HCT116 (cell line): ENCODE measurements at regions not wholly inside any gene's neighbourhood (a gene's known extent, or its start where the extent isn't known, plus 50 kb on each side); places are given as distances from the start of the nearest gene placed in this dataset.

ENCODE experiments used
- ATAC-seq: fragments of 200-7000 bp; cut with Tn5 transposase; 2 replicates; pipeline ENCODE4 v1.9.1; 2020; ENCODE audit warnings: mild to moderate bottlenecking, moderate library complexity
- BruUV-seq: library from RNA; stranded (reverse); fragments of 400-500 nt; replicated peaks from 2 replicates; lab custom pipeline; 2021; lab: Mats Ljungman, UMichigan
- CTCF ChIA-PET: fragments of 300-600 bp; sonication (Branson Sonifier 250); formaldehyde crosslinking; loops from one replicate; lab custom pipeline; 2021; ENCODE audit warnings: antibody characterized with exemption; lab: Charles Lee
- POLR2A ChIA-PET: fragments of 300-600, 350-600 bp; sonication (Branson Sonifier 250); formaldehyde crosslinking; loops from one replicate; lab custom pipeline; 2021; ENCODE audit warnings: antibody characterized with exemption; lab: Charles Lee
- RAD21 ChIA-PET, 2 experiments: fragments of 300-600 bp; sonication (Branson Sonifier 250); formaldehyde crosslinking; loops; one replicate each; lab custom pipeline; 2023; ENCODE audit warnings: low total read pairs in 2 of 2; ENCODE audit not compliant: uncharacterized antibody in 2 of 2, unreplicated experiment in 2 of 2, low non-redundant PET in 1 of 2; lab: Charles Lee
- DNase-seq: peaks from one replicate; pipeline ENCODE4 v3.0.0-alpha.2; 2010; ENCODE audit warnings: low read depth, low spot score
- H2AFZ ChIP-seq: fragments of 200-600 bp; shearing (Covaris generic), sonication (generic); 2 replicates; pipeline ENCODE4 v1.6.1; 2017; ENCODE audit warnings: low read depth, mixed run types, mixed read lengths, antibody characterized with exemption, low read length; ENCODE audit not compliant: poor library complexity, severe bottlenecking
- H3K27ac ChIP-seq: 2 replicates; pipeline ENCODE4 v1.5.1; 2012; ENCODE audit warnings: low read depth, low read length
- H3K27me3 ChIP-seq: fragments of 200-600 bp; sonication (generic); 2 replicates; pipeline ENCODE4 v1.6.1; 2016; ENCODE audit warnings: mixed run types, low read length, mixed read lengths; ENCODE audit not compliant: insufficient read depth
- H3K36me3 ChIP-seq, 2 experiments: fragments of 200-500 bp in 1 of 2; fragments of 200-600 bp in 1 of 2; sonication (Bioruptor generic) in 1 of 2; sonication (generic) in 1 of 2; 2 replicates each; pipeline versions ENCODE4 v1.5.1 to v1.6.1; 2014 to 2016; ENCODE audit warnings: low read length in 2 of 2, inconsistent platforms in 1 of 2, mixed read lengths in 1 of 2, mixed run types in 1 of 2; ENCODE audit not compliant: insufficient read depth in 2 of 2, control insufficient read depth in 1 of 2
- H3K4me1 ChIP-seq, 2 experiments: fragments of 200-600 bp in 1 of 2; sonication (generic) in 1 of 2; 2 replicates each; pipeline versions ENCODE4 v1.5.1 to v1.6.1; 2012 to 2017; ENCODE audit warnings: low read length in 2 of 2, inconsistent platforms in 1 of 2, mild to moderate bottlenecking in 1 of 2, mixed read lengths in 1 of 2, mixed run types in 1 of 2, moderate library complexity in 1 of 2; ENCODE audit not compliant: insufficient read depth in 2 of 2, control insufficient read depth in 1 of 2
- H3K4me2 ChIP-seq: fragments of 200-600 bp; sonication (generic); 2 replicates; pipeline ENCODE4 v1.6.1; 2017; ENCODE audit warnings: mixed run types, low read length, mixed read lengths
- H3K4me3 ChIP-seq, 2 experiments: fragments of 200-600 bp in 1 of 2; sonication (generic) in 1 of 2; replicated peaks in 1 of 2; 2 replicates each; pipeline ENCODE4 v1.5.1; 2011 to 2016; ENCODE audit warnings: low read length in 2 of 2, control low read depth in 1 of 2, low read depth in 1 of 2, mild to moderate bottlenecking in 1 of 2, mixed read lengths in 1 of 2, mixed run types in 1 of 2
- H3K79me2 ChIP-seq: fragments of 200-600 bp; sonication (generic); 2 replicates; pipeline ENCODE4 v1.6.1; 2017; ENCODE audit warnings: mild to moderate bottlenecking, mixed run types, low read length, moderate library complexity, mixed read lengths; ENCODE audit not compliant: insufficient read depth
- H3K9ac ChIP-seq: fragments of 200-600 bp; sonication (generic); 2 replicates; pipeline ENCODE4 v1.6.1; 2016; ENCODE audit warnings: low read length, mixed read lengths
- H3K9me2 ChIP-seq: fragments of 200-600 bp; sonication (generic), shearing (Covaris generic); 2 replicates; pipeline ENCODE4 v1.6.1; 2017; ENCODE audit warnings: mixed run types, mild to moderate bottlenecking, moderate library complexity; ENCODE audit not compliant: insufficient read depth
- H3K9me3 ChIP-seq, 2 experiments: fragments of 200-500 bp in 1 of 2; fragments of 200-600 bp in 1 of 2; sonication (Bioruptor generic) in 1 of 2; sonication (generic) in 1 of 2; 2 replicates each; pipeline ENCODE4 v1.6.1; 2014 to 2017; ENCODE audit warnings: low read length in 2 of 2, mixed read lengths in 2 of 2, inconsistent platforms in 1 of 2, low read depth in 1 of 2, mild to moderate bottlenecking in 1 of 2, mixed run types in 1 of 2, moderate library complexity in 1 of 2; ENCODE audit not compliant: control insufficient read depth in 1 of 2, insufficient read depth in 1 of 2
- H4K20me1 ChIP-seq: fragments of 200-600 bp; sonication (generic), shearing (Covaris generic); 2 replicates; pipeline ENCODE4 v1.6.1; 2017; ENCODE audit warnings: mixed run types, mild to moderate bottlenecking, moderate library complexity; ENCODE audit not compliant: insufficient read depth
- ATF3 ChIP-seq: IDR thresholded peaks from 2 replicates; pipeline ENCODE4 v1.6.1; 2012
- CEBPB ChIP-seq: IDR thresholded peaks from 2 replicates; pipeline ENCODE4 v1.6.1; 2012; ENCODE audit warnings: low read depth
- EGR1 ChIP-seq: IDR thresholded peaks from 2 replicates; pipeline ENCODE4 v1.6.1; 2012; ENCODE audit warnings: low read depth
- ELF1 ChIP-seq: IDR thresholded peaks from 2 replicates; pipeline ENCODE4 v1.6.1; 2012; ENCODE audit warnings: low read depth, borderline replicate concordance
- EZH2 ChIP-seq: fragments of 200-600 bp; sonication (generic); IDR thresholded peaks from 2 replicates; pipeline ENCODE4 v1.6.1; 2017; ENCODE audit warnings: antibody characterized with exemption, mixed run types
- FOSL1 ChIP-seq: IDR thresholded peaks from 2 replicates; pipeline ENCODE4 v1.6.1; 2012; ENCODE audit warnings: low read depth
- POLR2A ChIP-seq: IDR thresholded peaks from 2 replicates; pipeline ENCODE4 v1.7.0; 2011; ENCODE audit warnings: borderline replicate concordance; ENCODE audit not compliant: insufficient read depth, insufficient read length; ENCODE audit errors: extremely low read depth
- RAD21 ChIP-seq: IDR thresholded peaks from 2 replicates; pipeline ENCODE4 v1.6.1; 2012; ENCODE audit warnings: low read depth, mild to moderate bottlenecking
- REST ChIP-seq: IDR thresholded peaks from 2 replicates; pipeline ENCODE4 v1.6.1; 2012; ENCODE audit warnings: low read depth
- TCF7L2 ChIP-seq: IDR thresholded peaks from 2 replicates; pipeline ENCODE4 v1.7.0; 2011; ENCODE audit warnings: borderline replicate concordance, inconsistent platforms; ENCODE audit not compliant: insufficient read depth, insufficient read length; ENCODE audit errors: extremely low read depth
- YY1 ChIP-seq: IDR thresholded peaks from 2 replicates; pipeline ENCODE4 v1.6.1; 2011; ENCODE audit warnings: low read length, low read depth, moderate library complexity, mild to moderate bottlenecking; ENCODE audit not compliant: insufficient replicate concordance; ENCODE audit errors: extremely low read depth
- ZBTB33 ChIP-seq: IDR thresholded peaks from 2 replicates; pipeline ENCODE4 v1.6.1; 2011; ENCODE audit warnings: mild to moderate bottlenecking, low read length, moderate library complexity; ENCODE audit not compliant: insufficient replicate concordance; ENCODE audit errors: extremely low read depth
- ZFX ChIP-seq: fragments of 450-650 bp; IDR thresholded peaks from 2 replicates; pipeline ENCODE4 v1.6.1; 2017
- ZNF274 ChIP-seq: fragments of 200-500 bp; sonication (Bioruptor generic); IDR thresholded peaks from 2 replicates; pipeline ENCODE4 v1.6.1; 2014; ENCODE audit warnings: mild to moderate bottlenecking, low read depth, low read length, inconsistent platforms
- intact Hi-C: fragments of 100-400 bp; cut with micrococcal nuclease; formaldehyde crosslinking; loops from 2 replicates; pipeline ENCODE4 v1.10.0; 2022
- TF ChIP-seq, protein P1 (sequence below): IDR thresholded peaks from 2 replicates; pipeline ENCODE4 v1.6.1; 2012

DNA sequence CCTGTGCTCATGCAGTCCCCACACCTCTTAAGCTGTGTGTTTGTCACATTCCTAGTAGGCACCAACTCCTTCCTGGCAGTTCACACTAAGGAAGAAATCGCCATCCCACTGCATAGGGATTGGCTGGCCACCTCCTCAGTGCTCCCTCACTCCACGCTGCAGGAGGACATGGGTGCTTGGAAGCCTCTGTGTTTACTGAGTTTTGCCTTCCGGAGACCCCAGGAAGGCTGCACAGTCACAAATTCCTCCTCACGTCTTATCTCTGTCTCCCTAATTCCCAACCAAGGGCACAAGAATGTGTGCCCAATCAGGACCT lies 93.8 kb upstream of the GALNT2 start:
- RAD21 ChIA-PET: no interaction called here
- Histone ChIP-seq H3K79me2 (no peaks in the 10 kb centered on the region), H3K4me2 (no peak overlapping the region), H3K36me3 (no peaks in the 10 kb centered on the region), H3K27me3 (peaks cover 9% of the 10 kb centered on the region; the same call in 1 of the 2 replicates), H3K9ac (no peak overlapping the region), H3K9me2 (no peaks in the 10 kb centered on the region), H3K4me3 (no peak overlapping the region), H3K4me1 (no peaks in the 10 kb centered on the region), H2AFZ (no peak overlapping the region), H3K27ac (no peak overlapping the region), H4K20me1 (no peaks in the 10 kb centered on the region), H3K9me3 (no peaks in the 10 kb centered on the region)
- TF ChIP-seq EGR1 (no peak), FOSL1 (no peak), ZFX (no peak), POLR2A (no peak), ZNF274 (no peak)
- BruUV-seq: no TSS peak
- CTCF ChIA-PET: interaction anchor here (1.0 kb wide), 1 partner anchor 403 kb away, joined by 3 read pairs; no protein-coding TSS in a partner anchor
- POLR2A ChIA-PET: no interaction called here
- peak; percentile 32; the same call in 1 of the 2 replicates for ATAC-seq
- DNase-seq: no peak
- intact Hi-C loops: no loop called here

DNA sequence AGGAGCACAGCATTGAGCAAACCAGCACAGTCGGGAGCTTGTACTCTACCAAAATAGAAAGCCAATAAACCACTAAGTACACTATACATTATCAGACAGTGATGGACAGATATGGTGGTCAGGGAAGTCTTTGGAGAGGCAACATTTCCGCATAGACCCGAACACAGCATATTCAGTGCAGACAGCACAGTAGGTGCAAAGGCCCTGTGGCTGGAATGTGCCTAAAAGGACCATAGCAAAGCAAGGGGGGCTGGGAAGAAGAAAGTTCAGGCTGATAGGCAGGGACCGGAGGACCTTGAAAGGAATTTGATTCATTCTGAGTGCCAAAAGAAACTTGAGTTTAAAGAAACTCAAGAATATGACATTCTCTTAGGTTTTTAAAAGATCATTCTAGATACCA lies 92.0 kb upstream of the GALNT2 start:
- H3K27me3 ChIP-seq: peaks cover 11% of the 10 kb centered on the region
- ATAC-seq (no peak), DNase-seq (no peak)
- BruUV-seq: no TSS peak
- TF ChIP-seq FOSL1: no peak
- no peak for TF ChIP-seq CEBPB
- no peak for TF ChIP-seq ZNF274
- TF ChIP-seq, protein P1, sequence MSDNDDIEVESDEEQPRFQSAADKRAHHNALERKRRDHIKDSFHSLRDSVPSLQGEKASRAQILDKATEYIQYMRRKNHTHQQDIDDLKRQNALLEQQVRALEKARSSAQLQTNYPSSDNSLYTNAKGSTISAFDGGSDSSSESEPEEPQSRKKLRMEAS: no peak
- no peak for TF ChIP-seq ELF1
- no peak for TF ChIP-seq YY1
- TF ChIP-seq ZFX: no peak
- no peak for TF ChIP-seq ZBTB33
- TF ChIP-seq EGR1: no peak
- TF ChIP-seq ATF3: no peak
- no peak for TF ChIP-seq TCF7L2
- no peak for TF ChIP-seq RAD21
- no peak for TF ChIP-seq EZH2
- TF ChIP-seq REST: no peak
- CTCF ChIA-PET: no interaction called here
- RAD21 ChIA-PET: no interaction called here
- POLR2A ChIA-PET: no interaction called here
- intact Hi-C loops: no loop called here
- no peaks in the 10 kb centered on the region for H3K79me2 ChIP-seq
- no peak overlapping the region for H3K9ac ChIP-seq
- no peaks in the 10 kb centered on the region for H3K9me3 ChIP-seq
- no peak overlapping the region for H3K4me3 ChIP-seq
- no peaks in the 10 kb centered on the region for H3K36me3 ChIP-seq
- no peaks in the 10 kb centered on the region for H3K9me2 ChIP-seq
- peaks cover 0 to 4% of the 10 kb centered on the region in 2 experiments; a peak in 1 of 4 replicates for H3K4me1 ChIP-seq
- no peaks in the 10 kb centered on the region for H4K20me1 ChIP-seq
- H3K4me2 ChIP-seq: no peak overlapping the region
- H2AFZ ChIP-seq: no peak overlapping the region
- H3K27ac ChIP-seq: no peak overlapping the region
